Esophagus muscularis mucosa (tissue), 3 donors: ENCODE measurements at regions not wholly inside any gene's neighbourhood (a gene's known extent, or its start where the extent isn't known, plus 50 kb on each side); places are given as distances from the start of the nearest gene placed in this dataset.

Experiments used
- POLR2A ChIP-seq: fragments of 450-650 bp; IDR thresholded peaks from one replicate; pipeline ENCODE4 v1.6.1; 2017; ENCODE audit warnings: antibody characterized with exemption, moderate library complexity, mild to moderate bottlenecking, low read depth
- POLR2AphosphoS5 ChIP-seq, 2 donors: sonication (generic); formaldehyde crosslinking; IDR thresholded peaks; one replicate each; pipeline ENCODE4 v1.6.1; 2017; ENCODE audit warnings: antibody characterized with exemption in 2 of 2
- TF ChIP-seq, protein P1 (sequence below), 3 experiments: fragments of 200-600 bp in 2 of 3; fragments of 450-650 bp in 1 of 3; sonication (generic) in 2 of 3; IDR thresholded peaks; one replicate each; pipeline ENCODE4 v1.5.1; 2017 to 2019; ENCODE audit warnings: antibody characterized with exemption in 3 of 3, mild to moderate bottlenecking in 2 of 3, moderate library complexity in 1 of 3

DNA sequence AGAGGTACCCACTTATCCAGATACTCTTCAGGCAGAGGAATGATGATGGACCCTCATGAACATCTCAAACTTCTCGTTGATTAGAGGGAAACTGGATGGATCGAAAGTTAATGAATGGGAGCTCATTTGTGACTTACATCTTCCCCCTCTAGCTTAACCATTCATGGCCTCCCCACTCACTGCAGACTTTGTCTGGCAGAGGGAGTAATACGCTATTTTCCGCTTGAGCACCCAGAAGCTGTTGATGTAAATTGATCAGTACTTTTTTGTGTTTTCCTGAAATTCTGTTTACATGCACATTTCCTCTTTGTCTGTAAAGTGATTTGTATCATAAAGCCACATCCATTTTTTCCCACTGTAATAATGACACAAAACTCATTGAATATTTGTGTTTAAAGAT lies 239.1 kb upstream of the RBFOX1 start:
- TF ChIP-seq, protein P1, sequence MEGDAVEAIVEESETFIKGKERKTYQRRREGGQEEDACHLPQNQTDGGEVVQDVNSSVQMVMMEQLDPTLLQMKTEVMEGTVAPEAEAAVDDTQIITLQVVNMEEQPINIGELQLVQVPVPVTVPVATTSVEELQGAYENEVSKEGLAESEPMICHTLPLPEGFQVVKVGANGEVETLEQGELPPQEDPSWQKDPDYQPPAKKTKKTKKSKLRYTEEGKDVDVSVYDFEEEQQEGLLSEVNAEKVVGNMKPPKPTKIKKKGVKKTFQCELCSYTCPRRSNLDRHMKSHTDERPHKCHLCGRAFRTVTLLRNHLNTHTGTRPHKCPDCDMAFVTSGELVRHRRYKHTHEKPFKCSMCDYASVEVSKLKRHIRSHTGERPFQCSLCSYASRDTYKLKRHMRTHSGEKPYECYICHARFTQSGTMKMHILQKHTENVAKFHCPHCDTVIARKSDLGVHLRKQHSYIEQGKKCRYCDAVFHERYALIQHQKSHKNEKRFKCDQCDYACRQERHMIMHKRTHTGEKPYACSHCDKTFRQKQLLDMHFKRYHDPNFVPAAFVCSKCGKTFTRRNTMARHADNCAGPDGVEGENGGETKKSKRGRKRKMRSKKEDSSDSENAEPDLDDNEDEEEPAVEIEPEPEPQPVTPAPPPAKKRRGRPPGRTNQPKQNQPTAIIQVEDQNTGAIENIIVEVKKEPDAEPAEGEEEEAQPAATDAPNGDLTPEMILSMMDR (IDR thresholded peaks at IDR 0.05), result no peak
- no peak for TF ChIP-seq POLR2A
- no peak for TF ChIP-seq POLR2AphosphoS5 (IDR thresholded peaks at IDR 0.05)
